ENCODE measurements at regions not wholly inside any gene's neighbourhood (a gene's known extent, or its start where the extent isn't known, plus 50 kb on each side); places are given as distances from the start of the nearest gene placed in this dataset.

DNA sequence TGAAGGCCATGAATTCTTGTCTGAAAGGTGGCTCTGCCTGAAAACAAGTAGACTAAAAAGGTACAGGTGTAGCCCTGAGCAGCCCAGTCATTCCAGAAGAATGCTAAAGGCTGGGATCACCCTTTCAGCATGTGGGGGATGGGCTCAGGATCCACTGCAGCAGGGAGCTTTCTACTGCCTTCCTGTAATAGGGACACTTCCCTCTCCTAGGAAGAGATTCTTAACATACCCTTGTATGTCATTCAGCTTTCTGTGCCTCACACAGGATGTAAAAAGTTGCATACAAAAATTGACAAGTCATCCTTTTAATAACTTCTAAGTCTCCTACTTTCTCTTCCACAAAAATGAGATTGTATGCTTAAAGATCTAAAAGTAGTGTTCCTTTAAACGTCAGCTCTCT is 123.3 kb downstream of the ZNF518B start:
- Histone ChIP-seq H3K9me3 (no peaks in the 10 kb centered on the region), H3K27me3 (replicated peaks; ENCODE audit: insufficient read depth) (no peaks in the 10 kb centered on the region), H3K36me3 (no peaks in the 10 kb centered on the region), H3K4me3 (no peak overlapping the region), H3K27ac (no peak overlapping the region), H3K4me1 (replicated peaks) (no peaks in the 10 kb centered on the region)
- DNase-seq (ENCODE audit: low spot score), result no peak
- 61% methylated on average over 1 of the region's 1 CpG for WGBS
- intact Hi-C loops (cut with DNase I), result no loop called here
- TF ChIP-seq POLR2A (IDR thresholded peaks at IDR 0.05) (no peak), POLR2AphosphoS5 (IDR thresholded peaks at IDR 0.05) (no peak)
- TF ChIP-seq, protein P1, sequence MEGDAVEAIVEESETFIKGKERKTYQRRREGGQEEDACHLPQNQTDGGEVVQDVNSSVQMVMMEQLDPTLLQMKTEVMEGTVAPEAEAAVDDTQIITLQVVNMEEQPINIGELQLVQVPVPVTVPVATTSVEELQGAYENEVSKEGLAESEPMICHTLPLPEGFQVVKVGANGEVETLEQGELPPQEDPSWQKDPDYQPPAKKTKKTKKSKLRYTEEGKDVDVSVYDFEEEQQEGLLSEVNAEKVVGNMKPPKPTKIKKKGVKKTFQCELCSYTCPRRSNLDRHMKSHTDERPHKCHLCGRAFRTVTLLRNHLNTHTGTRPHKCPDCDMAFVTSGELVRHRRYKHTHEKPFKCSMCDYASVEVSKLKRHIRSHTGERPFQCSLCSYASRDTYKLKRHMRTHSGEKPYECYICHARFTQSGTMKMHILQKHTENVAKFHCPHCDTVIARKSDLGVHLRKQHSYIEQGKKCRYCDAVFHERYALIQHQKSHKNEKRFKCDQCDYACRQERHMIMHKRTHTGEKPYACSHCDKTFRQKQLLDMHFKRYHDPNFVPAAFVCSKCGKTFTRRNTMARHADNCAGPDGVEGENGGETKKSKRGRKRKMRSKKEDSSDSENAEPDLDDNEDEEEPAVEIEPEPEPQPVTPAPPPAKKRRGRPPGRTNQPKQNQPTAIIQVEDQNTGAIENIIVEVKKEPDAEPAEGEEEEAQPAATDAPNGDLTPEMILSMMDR (IDR thresholded peaks at IDR 0.05), result no peak

DNA sequence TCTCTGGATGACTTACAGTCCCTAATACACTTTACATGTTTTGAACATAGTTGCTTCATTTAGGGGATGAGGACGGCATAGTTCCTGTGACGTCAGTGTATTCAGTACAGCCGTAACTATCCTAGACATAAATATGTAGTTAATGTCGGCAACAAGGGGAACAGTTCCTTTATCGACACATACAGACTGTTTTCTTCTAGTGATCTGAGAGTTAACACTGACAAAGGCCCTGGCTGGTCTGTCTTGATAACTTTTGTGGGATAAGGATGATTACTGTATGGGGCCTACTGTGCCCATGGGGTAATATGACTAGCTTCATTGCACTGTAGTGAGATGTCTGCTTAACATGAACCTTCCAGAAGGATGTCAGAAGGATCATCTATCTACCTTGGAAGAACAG is 131.2 kb downstream of the ZNF518B start:
- H3K4me3 ChIP-seq, result no peak overlapping the region
- H3K9me3 ChIP-seq, result no peaks in the 10 kb centered on the region
- 91% methylated on average over 5 of the region's 5 CpGs for WGBS
- H3K27ac ChIP-seq, result no peak overlapping the region
- TF ChIP-seq, protein P1 (IDR thresholded peaks at IDR 0.05), result no peak
- TF ChIP-seq POLR2A (IDR thresholded peaks at IDR 0.05) (no peak), POLR2AphosphoS5 (IDR thresholded peaks at IDR 0.05) (no peak)
- intact Hi-C loops (cut with DNase I), result no loop called here
- no peaks in the 10 kb centered on the region for H3K36me3 ChIP-seq
- H3K4me1 ChIP-seq (replicated peaks), result no peaks in the 10 kb centered on the region
- H3K27me3 ChIP-seq (replicated peaks; ENCODE audit: insufficient read depth), result peaks cover 4% of the 10 kb centered on the region
- DNase-seq (ENCODE audit: low spot score), result no peak

DNA sequence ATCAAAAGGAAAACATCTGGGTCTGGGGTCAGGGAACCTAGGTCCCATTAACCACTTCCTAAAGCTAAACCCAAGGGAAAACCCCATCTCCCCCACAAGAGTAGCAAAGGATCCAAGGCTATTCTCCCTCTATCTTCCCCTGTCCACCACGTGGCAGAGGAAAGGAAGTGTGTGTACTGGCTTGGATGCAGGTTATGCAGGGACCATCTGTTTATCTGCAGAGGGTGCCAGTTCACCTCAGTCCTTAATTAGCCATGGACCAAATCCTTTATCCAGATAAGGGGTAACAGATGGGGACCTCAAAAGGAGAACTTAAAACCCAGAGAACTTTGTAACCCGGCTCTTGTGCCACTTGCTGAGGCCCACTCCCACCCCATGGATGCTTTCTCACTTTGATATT is 135.3 kb downstream of the ZNF518B start:
- H3K9me3 ChIP-seq, result no peaks in the 10 kb centered on the region
- 51% methylated on average over 2 of the region's 2 CpGs for WGBS
- DNase-seq (ENCODE audit: low spot score), result no peak
- H3K4me1 ChIP-seq (replicated peaks), result no peaks in the 10 kb centered on the region
- no peak for TF ChIP-seq POLR2A (IDR thresholded peaks at IDR 0.05)
- TF ChIP-seq, protein P1 (IDR thresholded peaks at IDR 0.05), result no peak
- H3K4me3 ChIP-seq, result no peak overlapping the region
- peaks cover 4% of the 10 kb centered on the region for H3K27me3 ChIP-seq (replicated peaks; ENCODE audit: insufficient read depth)
- intact Hi-C loops (cut with DNase I), result no loop called here
- H3K36me3 ChIP-seq, result no peaks in the 10 kb centered on the region
- no peak overlapping the region for H3K27ac ChIP-seq

DNA sequence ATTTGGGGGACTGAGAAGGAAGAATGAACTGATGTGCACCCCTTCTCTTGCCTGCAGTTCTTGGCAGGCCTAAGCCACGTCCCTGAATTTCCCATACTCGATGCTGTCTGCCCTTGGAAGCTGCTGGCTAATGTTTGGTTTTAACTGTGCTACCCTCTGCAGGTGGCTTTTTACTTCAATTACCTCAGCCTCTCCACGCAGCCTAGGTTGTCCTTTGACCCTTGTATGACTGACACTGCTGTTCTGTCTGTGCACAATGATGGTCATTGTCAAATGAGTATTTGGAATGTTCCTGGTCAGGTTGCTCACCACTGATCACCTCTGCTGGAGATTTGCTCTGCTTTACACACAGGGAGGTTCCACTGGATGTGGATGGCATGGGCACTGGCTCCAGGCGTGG is 137.1 kb downstream of the ZNF518B start:
- no peak overlapping the region for H3K27ac ChIP-seq
- no peak overlapping the region for H3K4me3 ChIP-seq
- no peaks in the 10 kb centered on the region for H3K4me1 ChIP-seq (replicated peaks)
- no peaks in the 10 kb centered on the region for H3K27me3 ChIP-seq (replicated peaks; ENCODE audit: insufficient read depth)
- intact Hi-C loops (cut with DNase I), result no loop called here
- no peaks in the 10 kb centered on the region for H3K36me3 ChIP-seq
- 80% methylated on average over 4 of the region's 4 CpGs for WGBS
- no peaks in the 10 kb centered on the region for H3K9me3 ChIP-seq
- TF ChIP-seq POLR2AphosphoS5 (IDR thresholded peaks at IDR 0.05) (no peak), POLR2A (IDR thresholded peaks at IDR 0.05) (no peak)
- TF ChIP-seq, protein P1 (IDR thresholded peaks at IDR 0.05), result no peak
- DNase-seq (ENCODE audit: low spot score), result no peak

DNA sequence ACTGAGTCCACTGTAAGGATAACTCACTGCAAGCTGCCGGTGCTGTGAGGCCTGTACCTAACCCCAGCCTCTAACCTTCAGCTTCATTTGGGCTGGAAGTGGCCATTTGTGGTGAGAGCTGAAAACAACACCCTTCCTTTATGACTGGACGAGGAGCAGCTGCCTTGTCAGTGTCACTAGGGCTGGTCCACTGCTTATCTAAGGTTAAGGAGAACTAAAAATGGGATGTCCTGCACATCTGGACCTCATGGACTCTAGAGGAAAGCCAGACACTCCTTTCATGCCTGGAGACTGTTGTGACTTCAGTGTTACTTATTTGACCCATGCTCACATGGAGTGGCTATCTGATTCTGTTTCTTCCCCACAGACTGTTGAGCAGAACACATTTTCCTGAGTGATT is 139.9 kb downstream of the ZNF518B start:
- no peaks in the 10 kb centered on the region for H3K36me3 ChIP-seq
- 88% methylated on average over 2 of the region's 2 CpGs for WGBS
- DNase-seq (ENCODE audit: low spot score), result no peak
- no peaks in the 10 kb centered on the region for H3K27me3 ChIP-seq (replicated peaks; ENCODE audit: insufficient read depth)
- H3K9me3 ChIP-seq, result no peaks in the 10 kb centered on the region
- no peak overlapping the region for H3K4me3 ChIP-seq
- H3K4me1 ChIP-seq (replicated peaks), result no peaks in the 10 kb centered on the region
- TF ChIP-seq POLR2A (IDR thresholded peaks at IDR 0.05), result no peak
- no peak for TF ChIP-seq POLR2AphosphoS5 (IDR thresholded peaks at IDR 0.05)
- TF ChIP-seq, protein P1 (IDR thresholded peaks at IDR 0.05), result no peak
- intact Hi-C loops (cut with DNase I), result no loop called here
- H3K27ac ChIP-seq, result no peak overlapping the region

Measured in prostate gland (tissue), 2 donors.